GM12872 (cell line): ENCODE measurements at regions not wholly inside any gene's neighbourhood (a gene's known extent, or its start where the extent isn't known, plus 50 kb on each side); places are given as distances from the start of the nearest gene placed in this dataset.

ENCODE experiments used
- CTCF ChIP-seq: IDR thresholded peaks from 3 replicates; pipeline ENCODE4 v1.5.1; 2011; ENCODE audit warnings: low read depth, mild to moderate bottlenecking, low read length, moderate library complexity; ENCODE audit not compliant: insufficient read depth

DNA sequence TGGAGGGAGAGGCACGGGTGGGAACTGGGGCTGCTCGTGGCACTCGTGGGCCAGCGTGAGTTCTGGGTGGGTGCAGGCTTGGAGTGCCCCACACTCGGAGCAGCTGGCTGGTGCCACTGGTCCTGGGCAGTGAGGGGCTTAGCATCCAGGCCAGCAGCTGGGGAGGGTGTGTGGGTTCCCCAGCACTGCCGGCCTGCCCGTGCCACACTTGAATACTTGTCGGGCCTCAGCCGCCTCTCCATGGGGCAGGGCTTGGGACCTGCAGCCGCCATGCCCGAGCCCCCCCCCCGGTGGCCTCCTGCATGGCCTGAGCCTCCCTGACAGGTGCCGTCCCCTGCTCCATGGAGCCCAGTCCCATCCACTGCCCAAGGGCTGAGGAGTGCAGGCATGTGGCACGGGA is 207.2 kb downstream of the CD109 start:
- TF ChIP-seq CTCF: no peak

DNA sequence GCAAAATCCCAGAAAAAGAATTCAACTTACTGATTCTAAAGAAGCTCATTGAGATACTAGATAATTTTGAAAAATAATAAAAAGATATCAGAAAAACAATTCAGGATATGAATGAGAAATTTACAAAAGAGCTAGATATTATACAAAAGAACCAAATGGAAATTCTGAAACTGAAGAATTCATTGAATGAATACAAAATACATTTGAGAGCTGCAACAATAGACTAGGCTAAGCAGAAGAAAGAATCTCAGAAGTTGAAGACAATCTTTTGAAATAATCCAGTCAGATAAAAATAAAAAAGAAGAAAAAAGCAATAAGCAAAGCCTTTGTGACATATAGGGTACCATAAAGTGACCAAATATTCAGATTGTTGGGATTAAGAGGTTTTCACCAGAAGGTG is 206.0 kb downstream of the CD109 start:
- TF ChIP-seq CTCF: no peak

GRCh38 chr6:73901311-73901710 is 205.3 kb downstream of the CD109 start:
- no peak for TF ChIP-seq CTCF

- TF ChIP-seq CTCF: no peak
Observed at GRCh38 chr6:73898599-73898998, 202.6 kb downstream of the CD109 start.

GRCh38 chr6:73893696-73894095 is 197.7 kb downstream of the CD109 start:
- TF ChIP-seq CTCF: no peak

- TF ChIP-seq CTCF: no peak
Observed at GRCh38 chr6:73888050-73888449, 192.0 kb downstream of the CD109 start.

DNA sequence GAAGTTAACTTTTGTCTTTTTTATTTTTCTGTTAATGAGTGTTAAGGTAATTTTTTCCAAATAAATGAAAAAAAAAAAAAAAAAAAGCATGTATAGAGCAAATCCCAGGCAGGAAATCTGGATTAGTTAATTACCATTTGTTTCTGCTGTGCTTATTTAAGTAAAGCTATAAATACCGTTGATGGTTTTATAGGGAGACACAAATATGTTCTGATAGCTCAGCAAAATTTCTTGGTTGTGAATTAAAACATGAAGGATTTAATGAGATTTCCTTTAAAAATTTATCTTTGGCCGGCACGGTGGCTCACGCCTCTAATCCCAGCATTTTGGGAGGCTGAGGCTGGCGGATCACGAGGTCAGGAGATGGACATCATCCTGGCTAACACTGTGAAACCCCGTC is 189.4 kb downstream of the CD109 start:
- TF ChIP-seq CTCF: no peak

GRCh38 chr6:73884540-73884939 is 188.5 kb downstream of the CD109 start:
- no peak for TF ChIP-seq CTCF
